GM18867 (cell line): ENCODE measurements at regions not wholly inside any gene's neighbourhood (a gene's known extent, or its start where the extent isn't known, plus 50 kb on each side); places are given as distances from the start of the nearest gene placed in this dataset.

Experiments used
- ATAC-seq: cut with Tn5 transposase; IDR thresholded peaks from one replicate; pipeline ENCODE4 v1.9.1; 2021; ENCODE audit warnings: mild to moderate bottlenecking, moderate library complexity; ENCODE audit not compliant: unreplicated experiment

DNA sequence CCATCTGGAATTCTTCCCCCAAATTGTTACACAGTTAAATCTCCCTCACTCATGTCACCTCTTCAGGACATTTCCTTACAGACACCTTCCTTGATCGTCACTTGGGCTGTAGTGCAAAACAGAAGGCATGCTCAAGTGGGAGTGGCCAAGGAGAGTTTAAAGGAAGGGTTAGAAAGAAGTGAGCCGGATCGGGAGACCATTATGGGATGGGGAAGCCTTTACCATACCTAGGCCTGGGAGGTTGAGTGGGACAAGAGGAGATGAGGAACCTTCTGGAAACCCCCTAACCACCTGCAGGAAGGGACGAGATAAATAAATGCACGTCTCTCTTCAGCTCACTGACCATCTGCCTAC is 102.7 kb downstream of the UCHL1 start:
- no peak for ATAC-seq

GRCh38 chr4:41359836-41360213 is 103.1 kb downstream of the UCHL1 start:
- no peak for ATAC-seq

DNA sequence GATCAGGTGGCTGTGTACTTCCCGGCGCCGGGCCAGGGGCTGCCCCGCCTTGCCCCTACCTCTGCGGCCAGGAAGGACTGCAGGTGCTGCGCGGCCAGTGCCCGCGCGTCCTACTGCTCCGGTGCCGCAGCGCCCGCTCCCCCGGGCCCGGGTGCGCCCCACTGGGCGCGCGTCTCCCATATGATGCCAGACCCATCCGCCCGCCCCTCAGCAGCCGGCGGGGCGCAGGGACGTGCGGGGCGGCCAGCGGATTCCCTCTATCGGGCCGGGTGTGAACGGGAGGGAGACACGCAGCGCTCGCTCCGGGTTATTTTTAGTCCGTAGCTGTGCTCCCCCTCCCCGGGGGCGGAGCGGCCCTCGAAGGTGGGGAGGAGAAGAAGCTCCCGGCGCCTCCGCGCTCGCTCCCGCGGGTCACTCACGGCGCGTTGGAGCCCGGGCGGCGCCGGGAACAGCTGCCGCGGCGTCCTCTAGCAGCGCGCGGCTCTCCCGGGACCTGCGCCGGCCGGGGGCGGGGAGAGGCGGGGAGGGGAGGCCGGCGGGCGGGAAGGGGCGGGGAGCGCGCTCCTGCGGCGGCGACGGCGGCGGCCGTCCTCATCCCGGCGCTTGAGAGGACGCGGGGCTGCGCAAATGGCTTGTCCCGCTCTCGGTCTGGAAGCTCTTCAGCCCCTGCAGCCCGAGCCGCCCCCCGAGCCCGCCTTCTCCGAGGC is 103.6 kb downstream of the UCHL1 start:
- no peak for ATAC-seq

DNA sequence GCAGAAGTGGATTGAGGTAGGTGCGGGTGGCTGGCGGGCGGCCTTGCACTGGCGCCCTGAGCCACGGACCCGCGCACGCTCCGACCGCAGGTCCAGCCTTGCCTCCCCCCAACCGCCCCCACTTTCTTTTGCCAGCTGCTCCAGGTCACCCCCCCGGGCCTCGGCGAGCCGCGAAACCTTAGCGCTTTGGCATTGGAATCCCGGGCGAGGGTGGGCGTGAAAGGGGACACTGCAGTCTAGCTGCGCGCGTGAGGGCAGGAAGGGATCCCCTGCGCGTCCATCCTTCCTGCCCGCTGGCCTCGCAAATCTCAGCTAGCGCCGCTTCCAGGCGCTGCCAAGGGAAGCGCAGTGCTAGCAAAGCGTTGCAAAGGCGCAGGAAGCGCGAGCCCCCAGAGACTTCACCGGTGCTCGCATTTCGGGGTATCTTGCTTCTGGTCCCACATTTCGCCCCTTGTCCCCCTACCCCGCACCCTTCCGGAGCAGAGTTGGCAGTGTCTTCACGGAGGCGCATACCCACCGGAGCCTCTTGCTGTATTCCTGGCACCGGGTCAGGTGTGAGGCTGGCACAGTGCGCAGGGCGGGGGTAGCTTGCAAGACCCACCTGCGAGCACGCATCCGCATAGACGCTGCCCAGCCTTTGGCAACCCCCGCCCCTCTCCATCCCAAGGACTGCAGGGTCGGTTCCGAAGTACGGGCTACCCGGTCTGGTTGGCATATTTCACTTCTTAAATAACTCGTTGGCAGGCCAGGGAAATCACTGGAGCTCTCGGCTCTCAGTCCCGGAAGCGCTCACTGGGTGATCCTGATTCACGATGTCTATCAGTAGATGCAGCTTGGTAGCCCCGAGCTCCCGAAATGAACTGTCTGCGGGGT is 104.4 kb downstream of the UCHL1 start:
- no peak for ATAC-seq

DNA sequence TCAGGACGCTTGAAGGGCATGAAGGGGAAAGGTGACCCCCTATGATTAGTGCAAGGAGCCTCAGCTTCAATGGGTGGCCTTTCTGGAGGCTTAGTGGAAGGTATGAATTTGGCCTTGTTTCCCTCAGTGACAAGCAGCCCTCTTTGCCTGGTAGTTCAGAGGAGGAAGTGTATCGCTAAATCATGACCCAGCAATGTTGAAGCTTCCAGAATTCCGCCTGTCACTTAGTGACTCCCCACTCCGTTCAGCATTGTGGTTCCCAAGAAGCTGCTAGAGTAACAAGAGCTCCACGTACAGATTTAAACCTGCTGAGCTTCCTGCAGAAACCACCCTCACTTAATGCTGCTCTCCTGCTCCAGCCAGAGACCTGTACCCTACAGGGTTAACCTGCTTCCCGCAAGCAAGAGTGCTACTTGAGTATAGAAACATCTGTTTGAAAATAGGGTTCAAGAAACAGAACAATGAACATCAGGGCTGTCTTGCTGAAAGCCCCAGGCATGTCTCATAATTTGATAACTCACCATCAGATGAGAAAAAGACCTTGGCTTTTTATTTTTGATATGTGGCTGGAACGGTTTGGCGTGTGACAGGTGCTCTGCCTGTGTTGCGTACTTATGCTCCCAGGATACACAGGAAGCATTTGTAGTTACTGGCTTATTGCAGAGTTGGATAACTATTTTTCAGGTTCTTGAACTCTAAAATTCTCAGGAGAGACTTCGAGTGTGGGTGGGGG is 105.2 kb downstream of the UCHL1 start:
- ATAC-seq = no peak

DNA sequence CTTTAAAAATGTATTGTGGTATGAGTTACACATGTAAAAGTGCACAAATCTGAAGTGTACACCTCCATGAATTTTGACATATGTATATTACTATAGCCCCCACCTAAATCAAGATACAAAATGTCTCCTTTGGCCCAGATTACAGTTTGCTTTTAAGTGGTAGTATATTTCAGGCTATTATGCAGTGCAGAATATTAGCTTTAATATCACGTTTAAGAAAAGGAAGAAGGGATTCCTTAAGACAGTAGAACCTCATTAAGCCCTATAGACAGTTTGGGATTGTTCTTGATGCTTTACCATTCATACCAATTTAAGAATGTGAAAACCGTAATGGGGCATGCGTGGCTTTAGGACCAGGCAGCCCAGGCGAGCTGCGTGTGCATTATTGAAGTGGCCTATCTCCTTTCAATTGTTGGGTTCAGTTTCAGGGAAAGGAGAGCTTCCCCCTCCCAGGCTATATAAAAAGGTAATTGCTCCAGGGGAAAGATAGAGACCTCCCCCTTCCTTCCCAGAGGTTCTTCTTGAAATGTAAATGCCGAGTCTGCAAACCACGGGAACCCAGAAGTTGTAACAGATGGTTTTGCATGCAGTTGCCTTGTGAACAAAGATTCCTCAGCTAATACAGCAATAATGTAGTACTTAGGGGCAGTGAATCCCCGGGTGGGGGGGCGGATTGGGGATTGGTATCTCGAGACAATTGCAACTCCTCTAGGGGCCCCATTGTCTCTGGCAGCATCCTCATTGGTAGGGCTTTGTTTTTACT is 106.1 kb downstream of the UCHL1 start:
- no peak for ATAC-seq

- ATAC-seq = no peak
Measured at GRCh38 chr4:41363384-41363981, 106.8 kb downstream of the UCHL1 start.

DNA sequence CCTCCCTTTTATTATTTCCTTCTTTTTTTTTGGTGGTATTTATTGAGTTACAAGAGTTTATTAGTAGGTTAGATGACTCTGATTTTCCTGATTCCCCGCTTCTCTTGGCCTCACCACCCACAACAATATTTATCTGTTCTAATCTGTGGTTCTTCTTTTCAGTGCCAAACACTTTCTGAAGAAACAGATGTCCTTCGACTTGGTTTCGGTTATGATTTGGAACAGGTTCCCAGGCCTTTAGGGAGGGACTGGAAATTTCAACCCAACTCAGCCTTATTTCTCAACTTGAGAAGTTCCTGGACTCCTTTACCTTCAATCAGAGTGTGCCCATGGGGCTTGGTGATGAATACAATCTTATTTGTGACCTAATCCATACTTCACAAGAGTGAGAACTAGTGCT is 108.1 kb downstream of the UCHL1 start:
- no peak for ATAC-seq

DNA sequence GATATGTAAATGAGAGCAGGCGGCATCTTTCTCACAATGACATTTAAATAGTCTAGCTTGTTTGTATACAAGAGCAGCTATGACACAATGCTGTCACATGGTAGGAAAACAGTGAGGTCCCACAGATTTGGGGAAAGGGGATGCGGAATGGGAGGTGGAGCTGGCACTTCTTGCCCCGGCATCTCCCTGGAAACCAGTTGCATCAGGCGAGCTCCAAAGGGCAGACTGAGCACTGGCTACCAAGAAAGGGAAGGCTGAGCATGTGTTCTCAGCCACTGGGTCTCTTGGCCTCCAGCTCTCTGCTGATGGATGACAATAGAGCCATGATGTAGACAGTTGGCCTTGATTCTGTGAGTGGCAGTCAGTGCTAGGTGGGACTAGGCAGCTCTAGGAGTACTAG is 109.0 kb downstream of the UCHL1 start:
- no peak for ATAC-seq

DNA sequence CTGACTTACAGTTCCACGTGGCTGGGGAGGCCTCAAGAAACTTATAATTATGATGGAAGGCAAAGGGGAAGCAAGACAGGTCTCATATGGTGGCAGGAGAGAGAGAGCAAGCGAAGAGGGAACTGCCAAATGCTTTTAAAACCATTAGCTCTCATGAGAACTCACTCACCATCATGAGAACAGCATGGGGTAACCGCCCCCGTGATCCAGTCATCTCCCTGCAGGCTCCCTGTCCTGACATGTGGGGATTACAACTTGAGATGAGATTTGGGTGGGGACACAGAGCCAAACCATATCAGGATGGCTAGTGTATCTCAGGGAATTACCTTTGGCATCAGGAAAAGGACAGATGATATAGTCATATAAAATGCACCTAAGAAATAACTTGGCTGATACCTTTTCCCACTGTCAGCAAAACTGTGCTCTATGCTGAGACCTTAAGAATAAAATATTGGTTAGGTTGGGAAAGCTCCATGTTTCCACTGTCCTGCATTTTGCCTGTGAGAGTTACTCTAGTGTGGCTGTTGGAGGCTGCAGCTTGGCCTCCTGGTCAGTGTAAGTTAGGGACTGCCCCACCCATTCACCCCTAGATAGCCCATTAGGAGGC is 110.3 kb downstream of the UCHL1 start:
- ATAC-seq = no peak

- ATAC-seq = no peak
Measured at GRCh38 chr4:41369680-41370079, 113.0 kb downstream of the UCHL1 start.

GRCh38 chr4:41373221-41373620 is 116.5 kb downstream of the UCHL1 start:
- ATAC-seq = no peak

- ATAC-seq = no peak
Measured at GRCh38 chr4:41374490-41374889, 117.8 kb downstream of the UCHL1 start.

GRCh38 chr4:41375561-41375960 is 118.8 kb downstream of the UCHL1 start:
- ATAC-seq = no peak

DNA sequence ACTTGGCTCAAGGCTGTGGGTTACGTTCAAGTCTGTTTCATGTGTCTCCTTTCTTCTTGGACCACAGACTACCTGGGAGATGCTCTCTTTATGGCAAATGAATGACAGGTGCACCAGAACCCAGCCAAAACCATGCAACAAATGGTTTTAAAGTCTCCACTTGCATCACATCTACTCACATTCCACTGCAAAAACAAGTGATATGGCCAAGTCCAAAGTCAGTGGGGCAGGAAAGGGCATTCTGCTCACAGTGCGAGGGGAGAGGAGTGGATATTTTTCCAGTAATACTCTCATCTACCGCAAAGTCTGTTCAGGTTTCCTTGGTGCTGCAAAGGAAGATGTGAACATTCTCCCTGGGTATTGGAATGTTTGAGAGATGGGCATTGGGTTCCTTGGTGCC is 120.5 kb downstream of the UCHL1 start:
- ATAC-seq = no peak

GRCh38 chr4:41379230-41379629 is 122.5 kb downstream of the UCHL1 start:
- ATAC-seq = no peak

GRCh38 chr4:41380511-41381157 is 123.9 kb downstream of the UCHL1 start:
- ATAC-seq = no peak

DNA sequence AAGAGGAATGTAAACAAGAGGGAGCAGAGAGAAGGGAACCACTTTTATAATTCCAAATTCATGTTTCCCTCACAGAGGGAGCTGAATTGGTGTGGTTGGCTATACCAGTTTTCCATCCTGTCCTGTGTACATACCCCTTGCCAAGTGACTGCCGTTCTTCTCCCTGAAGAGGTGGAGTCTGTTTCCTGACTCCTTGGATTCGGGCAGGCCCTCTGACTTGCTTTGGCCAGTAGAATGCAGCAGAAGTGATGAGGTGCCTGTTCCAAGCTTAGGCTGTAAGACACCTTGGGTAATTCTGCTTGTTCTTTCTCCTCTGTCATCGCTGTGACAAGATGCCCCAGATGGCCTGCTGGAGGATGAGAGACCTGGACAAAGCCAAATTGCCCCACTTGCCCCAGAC is 124.7 kb downstream of the UCHL1 start:
- ATAC-seq = no peak

DNA sequence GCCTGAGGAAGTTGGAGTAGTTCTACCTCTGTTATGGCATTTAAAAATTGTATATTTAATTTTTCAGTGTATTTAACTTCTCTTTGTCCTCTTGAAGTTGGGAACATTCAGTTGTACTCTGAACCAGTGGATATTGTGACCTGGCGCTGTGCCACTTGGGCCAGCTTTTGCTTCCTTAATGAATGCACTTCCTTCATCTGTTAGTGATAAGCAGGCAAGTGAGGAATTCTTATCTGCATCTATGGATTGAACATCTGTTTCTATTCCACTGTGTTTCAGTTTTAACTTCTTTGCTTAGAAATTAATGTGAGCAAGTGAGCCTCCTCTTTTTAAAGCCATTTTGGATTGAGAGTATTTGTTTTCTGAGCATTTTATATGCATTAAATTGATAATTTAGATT is 128.3 kb downstream of the UCHL1 start:
- ATAC-seq = no peak

- ATAC-seq = no peak
Measured at GRCh38 chr4:41385481-41385880, 128.8 kb downstream of the UCHL1 start.
